Right renal pelvis (tissue), 4 donors: ENCODE measurements at regions not wholly inside any gene's neighbourhood (a gene's known extent, or its start where the extent isn't known, plus 50 kb on each side); places are given as distances from the start of the nearest gene placed in this dataset.
A peak's percentile ranks its signal among the peaks of the same experiment; 100 is the strongest.
"Not testable (repeated sequence)": the region's sequence is repeated elsewhere in the genome, so short reads cannot be mapped to it uniquely, and the experiment has no call there.

Source experiments
- DNase-seq, 4 donors: peaks; one replicate each; pipeline ENCODE4 v3.0.0-alpha.2; 2013; ENCODE audit warnings: low read depth in 4 of 4, low spot score in 3 of 4, missing footprints in 1 of 4

GRCh38 chr1:88298506-88298905, 385.6 kb upstream of the PKN2 start:
- no peak for DNase-seq

DNA sequence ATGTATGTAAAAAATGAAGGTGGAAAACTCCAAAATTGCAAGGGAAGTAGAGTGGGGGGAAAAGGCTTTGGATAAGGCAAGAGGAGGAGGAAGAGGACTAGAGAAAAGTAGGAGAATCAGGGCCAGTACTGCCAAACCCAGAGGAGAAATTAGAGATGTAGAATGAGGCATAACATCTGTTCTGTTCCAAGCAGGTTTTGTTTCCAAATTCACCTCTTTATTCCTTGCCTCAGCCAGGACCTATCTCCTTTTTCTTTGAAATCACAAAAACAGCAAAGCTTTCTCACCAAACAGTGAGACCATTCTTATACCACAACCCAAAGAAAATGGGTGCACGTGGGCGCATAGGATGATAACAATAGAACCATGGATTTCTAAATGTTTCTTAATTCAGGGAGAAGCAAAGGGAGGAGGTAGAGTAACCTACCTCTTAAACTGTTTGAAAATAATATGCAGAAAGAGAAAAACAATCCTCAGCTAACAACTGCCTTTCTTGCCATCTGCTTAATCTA, 383.3 kb upstream of the PKN2 start:
- no peak for DNase-seq

DNA sequence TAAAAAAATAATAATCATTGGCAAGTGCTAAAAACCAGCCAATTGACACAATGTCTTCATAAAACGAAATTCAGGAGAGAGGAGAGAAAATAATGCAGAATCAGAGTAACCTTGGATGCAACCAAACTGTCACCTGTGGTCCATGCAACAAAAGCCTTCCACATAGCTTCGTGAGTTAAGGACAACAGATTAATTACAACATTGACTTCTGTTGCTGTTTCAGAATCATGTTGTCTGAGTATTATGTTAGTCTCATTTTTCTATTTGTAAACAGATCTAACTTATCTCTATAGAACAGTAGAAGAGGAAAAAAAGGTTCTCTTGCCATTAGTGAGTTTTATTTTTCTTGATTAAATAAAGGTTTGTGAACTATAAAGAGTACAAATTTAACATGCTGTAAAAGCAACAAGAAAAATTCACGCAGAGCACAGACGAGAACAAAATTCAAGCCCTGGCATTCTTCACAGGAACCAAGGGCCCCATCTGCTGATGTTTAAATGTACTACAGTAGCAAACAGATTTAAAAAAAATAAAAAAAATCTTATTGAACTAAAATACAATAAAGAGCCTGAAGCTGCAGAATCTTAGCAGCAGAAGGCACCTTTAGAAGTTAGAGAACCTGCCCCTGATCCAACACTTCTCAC, 381.1 kb upstream of the PKN2 start:
- peak in 1 of 4 donors; percentile 31 for DNase-seq

GRCh38 chr1:88311265-88311664, 372.8 kb upstream of the PKN2 start:
- DNase-seq, result no peak

GRCh38 chr1:88311907-88312306, 372.2 kb upstream of the PKN2 start:
- no peak for DNase-seq

- DNase-seq, result no peak
Observed at GRCh38 chr1:88317396-88317795, 366.7 kb upstream of the PKN2 start.

- DNase-seq, result no peak
Observed at GRCh38 chr1:88318740-88319139, 365.3 kb upstream of the PKN2 start.

- DNase-seq, result no peak
Observed at GRCh38 chr1:88320291-88320690, 363.8 kb upstream of the PKN2 start.

DNA sequence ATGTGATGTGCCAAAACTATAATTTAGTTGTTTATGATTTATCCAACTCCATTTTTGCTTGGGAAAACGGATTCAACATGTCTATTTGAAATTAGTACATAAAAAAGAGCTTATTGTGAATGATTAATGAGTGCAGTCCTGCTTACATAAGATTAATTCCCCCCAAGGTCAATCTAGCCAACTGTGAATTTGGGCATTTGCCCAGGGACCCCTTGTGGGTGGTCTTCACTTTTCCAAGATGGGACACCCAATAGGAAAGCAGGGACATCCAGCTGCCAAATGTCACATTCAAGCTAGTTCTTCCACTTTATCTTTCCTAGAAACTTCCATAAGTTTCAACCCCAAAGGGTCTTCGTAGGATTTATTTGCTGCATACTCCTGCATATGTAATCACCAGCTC, 362.4 kb upstream of the PKN2 start:
- DNase-seq, result peak; percentile 20 to 56 (median 54)

- no peak for DNase-seq
Observed at GRCh38 chr1:88324899-88325298, 359.2 kb upstream of the PKN2 start.

GRCh38 chr1:88327391-88328267, 356.4 kb upstream of the PKN2 start:
- no peak for DNase-seq

DNA sequence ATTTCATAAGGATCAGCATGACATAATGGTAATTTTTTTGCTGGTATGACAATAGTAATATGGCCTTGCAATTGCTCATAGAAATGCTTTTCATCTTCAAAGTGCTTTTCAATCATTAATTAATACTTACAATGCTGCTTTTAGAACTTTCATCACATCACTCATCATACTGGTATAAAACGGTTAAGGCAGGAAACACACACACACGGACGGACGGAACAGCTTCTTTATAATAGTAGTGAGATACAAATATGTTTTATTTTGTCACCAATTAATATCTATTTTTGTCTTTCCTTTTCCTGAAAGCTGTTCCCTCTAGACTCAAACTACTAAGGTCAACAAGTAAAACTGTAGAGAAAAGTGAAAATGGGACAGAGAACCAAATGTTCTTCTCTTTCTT, 353.9 kb upstream of the PKN2 start:
- no peak for DNase-seq

DNA sequence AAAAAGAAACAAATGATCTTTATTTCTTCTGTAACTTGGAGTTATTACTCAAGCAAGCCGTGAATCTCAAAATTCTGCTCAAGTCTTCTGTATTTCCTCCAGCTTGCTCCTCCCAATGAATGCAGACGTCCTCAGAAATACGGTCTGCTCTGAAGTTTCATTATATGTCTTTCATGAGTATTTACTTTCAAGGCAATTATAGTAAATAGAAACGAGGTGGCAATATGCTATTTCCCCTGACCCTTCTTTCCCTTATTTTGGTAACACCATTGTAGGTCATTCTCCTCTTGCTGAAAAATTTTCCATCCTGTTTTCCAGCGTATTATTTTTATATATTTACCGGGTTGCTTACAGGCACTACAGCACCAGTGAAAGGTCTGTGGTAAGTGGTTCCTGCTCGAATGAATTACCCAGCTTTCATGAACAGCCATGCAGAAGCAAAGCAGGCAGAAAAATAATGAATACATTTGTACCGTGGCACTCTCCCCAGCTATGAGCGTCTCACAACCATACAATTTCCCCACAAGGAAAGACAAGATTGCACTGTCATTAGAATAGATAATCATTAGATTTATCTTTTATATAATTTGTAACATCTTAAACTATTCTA, 350.9 kb upstream of the PKN2 start:
- DNase-seq, result no peak

- no peak for DNase-seq
Observed at GRCh38 chr1:88341447-88341846, 342.6 kb upstream of the PKN2 start.

DNA sequence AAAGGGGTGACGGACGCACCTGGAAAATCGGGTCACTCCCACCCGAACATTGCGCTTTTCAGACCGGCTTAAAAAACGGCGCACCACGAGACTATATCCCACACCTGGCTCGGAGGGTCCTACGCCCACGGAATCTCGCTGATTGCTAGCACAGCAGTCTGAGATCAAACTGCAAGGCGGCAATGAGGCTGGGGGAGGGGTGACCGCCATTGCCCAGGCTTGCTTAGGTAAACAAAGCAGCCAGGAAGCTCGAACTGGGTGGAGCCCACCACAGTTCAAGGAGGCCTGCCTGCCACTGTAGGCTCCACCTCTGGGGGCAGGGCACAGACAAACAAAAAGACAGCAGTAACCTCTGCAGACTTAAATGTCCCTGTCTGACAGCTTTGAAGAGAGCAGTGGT, 342.0 kb upstream of the PKN2 start:
- DNase-seq, result not testable (repeated sequence)

DNA sequence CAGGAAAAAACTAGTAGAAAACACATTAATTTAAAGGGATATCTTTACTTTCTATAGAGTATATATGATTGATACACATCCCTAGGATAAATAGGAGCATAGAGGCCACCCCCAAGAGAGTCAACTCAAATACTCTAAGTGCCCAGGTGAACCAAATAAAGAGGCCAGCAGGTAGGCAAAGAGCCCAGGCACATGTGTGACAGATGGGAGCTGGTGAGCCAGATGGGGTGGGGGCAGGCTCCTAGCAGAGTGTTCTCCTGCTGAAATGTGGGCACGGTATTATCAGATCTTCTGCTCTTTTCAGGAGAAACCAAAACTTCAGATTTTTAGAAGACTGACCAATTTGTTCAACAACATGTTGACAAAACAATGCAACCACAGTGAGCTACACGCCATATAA, 333.4 kb upstream of the PKN2 start:
- no peak for DNase-seq

- no peak for DNase-seq
Observed at GRCh38 chr1:88351960-88352359, 332.1 kb upstream of the PKN2 start.

DNA sequence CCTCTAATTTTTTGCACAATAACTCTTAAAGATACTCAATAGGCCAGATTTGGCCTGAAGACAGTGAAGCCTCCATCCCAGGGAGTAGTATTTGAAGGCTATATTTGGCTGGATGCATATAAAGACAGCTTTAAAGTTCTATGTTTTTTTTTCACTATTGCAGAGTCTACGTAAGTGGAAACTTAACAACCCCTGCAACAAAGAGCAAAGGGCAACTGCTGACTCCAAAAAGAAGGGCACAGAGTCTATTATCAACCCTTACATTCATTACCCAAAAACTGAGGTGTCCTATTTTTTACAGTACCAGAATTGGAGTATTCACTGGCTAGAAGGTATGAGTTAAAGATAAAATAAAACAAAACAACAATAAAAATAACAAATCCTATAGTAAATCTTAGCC, 329.8 kb upstream of the PKN2 start:
- no peak for DNase-seq

DNA sequence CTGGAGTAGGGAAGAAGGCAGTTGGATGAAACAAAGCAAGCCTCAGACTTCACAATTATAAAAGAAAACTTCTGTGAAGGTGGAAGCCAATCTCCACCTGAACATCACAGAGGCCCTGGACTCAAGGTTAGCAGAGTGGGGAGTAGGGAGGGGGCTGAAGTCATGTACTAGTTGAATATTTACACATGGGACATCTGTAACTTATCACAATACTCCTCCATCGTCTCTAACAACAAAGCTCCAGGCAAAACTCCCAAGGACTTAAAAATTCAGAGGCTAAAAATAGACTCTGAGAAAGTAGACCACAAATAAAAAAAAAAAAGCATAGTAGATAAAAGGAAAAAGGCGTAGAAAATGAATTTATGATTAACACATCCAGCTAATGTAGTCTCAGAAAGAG, 326.3 kb upstream of the PKN2 start:
- peak in 2 of 4 donors; percentile 5 to 16 for DNase-seq

- no peak for DNase-seq
Observed at GRCh38 chr1:88371436-88372023, 312.5 kb upstream of the PKN2 start.

DNA sequence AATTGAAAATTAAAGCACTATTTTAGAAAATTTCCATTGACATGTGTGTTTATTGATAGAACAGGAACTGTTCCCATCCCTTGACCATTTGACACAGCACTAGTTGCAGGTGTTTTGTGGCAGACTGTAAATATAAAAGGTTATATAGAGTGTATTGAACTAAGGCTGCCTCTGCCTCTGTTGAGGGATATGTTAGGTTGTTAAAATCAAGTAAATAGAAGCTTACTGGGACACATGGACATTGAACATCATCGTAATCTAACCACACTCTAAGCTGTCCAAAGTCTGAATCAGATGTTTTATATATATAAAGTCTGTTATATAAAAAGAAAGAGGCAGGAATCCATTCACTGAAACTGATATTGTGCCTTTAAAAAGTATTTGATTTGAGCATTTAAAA, 308.1 kb upstream of the PKN2 start:
- no peak for DNase-seq
